GM23338 (cell line): ENCODE measurements at regions not wholly inside any gene's neighbourhood (a gene's known extent, or its start where the extent isn't known, plus 50 kb on each side); places are given as distances from the start of the nearest gene placed in this dataset.
A peak's percentile ranks its signal among the peaks of the same experiment; 100 is the strongest.

Source experiments
- ATAC-seq: fragments of 200-7000 bp; cut with Tn5 transposase; 3 replicates; pipeline ENCODE4 v1.9.1; 2020
- DNase-seq: peaks from one replicate; pipeline ENCODE4 v3.0.0-alpha.2; 2015; ENCODE audit warnings: low spot score
- H2AFZ ChIP-seq: fragments of 200-600 bp; sonication (generic); 2 replicates; pipeline ENCODE4 v1.8.0; 2016; ENCODE audit warnings: antibody characterized with exemption, mild to moderate bottlenecking, moderate library complexity
- H3F3A ChIP-seq: fragments of 200-600 bp; sonication (generic); replicated peaks from 2 replicates; pipeline ENCODE4 v1.8.0; 2017; ENCODE audit warnings: antibody characterized with exemption, mixed run types, low read depth
- H3K27ac ChIP-seq: fragments of 200-600 bp; sonication (generic); 2 replicates; pipeline ENCODE4 v1.6.1; 2016; ENCODE audit warnings: low read depth
- H3K27me3 ChIP-seq: fragments of 200-600 bp; sonication (generic); 2 replicates; pipeline ENCODE4 v1.8.0; 2016; ENCODE audit warnings: mild to moderate bottlenecking, mixed run types, moderate library complexity; ENCODE audit not compliant: insufficient read depth
- H3K36me3 ChIP-seq: fragments of 200-600 bp; sonication (generic); 2 replicates; pipeline ENCODE4 v1.8.0; 2016; ENCODE audit warnings: mild to moderate bottlenecking; ENCODE audit not compliant: insufficient read depth
- H3K4me1 ChIP-seq: fragments of 200-600 bp; sonication (generic); 2 replicates; pipeline ENCODE4 v1.8.0; 2016; ENCODE audit warnings: mild to moderate bottlenecking, moderate library complexity; ENCODE audit not compliant: insufficient read depth
- H3K4me2 ChIP-seq: fragments of 200-600 bp; sonication (generic); 2 replicates; pipeline ENCODE4 v1.7.1; 2017; ENCODE audit warnings: mixed run types
- H3K4me3 ChIP-seq: fragments of 200-600 bp; sonication (generic); 2 replicates; pipeline ENCODE4 v1.6.1; 2016; ENCODE audit warnings: mixed run types
- H3K79me2 ChIP-seq: fragments of 200-600 bp; sonication (generic); replicated peaks from 2 replicates; pipeline ENCODE4 v1.8.0; 2017; ENCODE audit warnings: mild to moderate bottlenecking; ENCODE audit not compliant: insufficient read depth
- H3K9me2 ChIP-seq: fragments of 200-600 bp; sonication (generic); 2 replicates; pipeline ENCODE4 v1.8.0; 2017; ENCODE audit not compliant: insufficient read depth
- H4K20me1 ChIP-seq: fragments of 200-600 bp; sonication (generic); replicated peaks from 2 replicates; pipeline ENCODE4 v1.8.0; 2017; ENCODE audit warnings: mild to moderate bottlenecking; ENCODE audit not compliant: insufficient read depth
- H3K27ac Mint-ChIP-seq: 2 replicates; pipeline ENCODE4 v1.8.0; 2020; ENCODE audit warnings: inconsistent platforms, mild to moderate bottlenecking, moderate library complexity, mixed read lengths
- H3K27me3 Mint-ChIP-seq: 3 replicates; pipeline ENCODE4 v1.8.0; 2022; ENCODE audit warnings: low read depth, mild to moderate bottlenecking, moderate library complexity, mixed read lengths, inconsistent platforms; ENCODE audit not compliant: insufficient read depth, poor library complexity
- H3K36me3 Mint-ChIP-seq: 3 replicates; pipeline ENCODE4 v1.8.0; 2021; ENCODE audit warnings: low read depth, mild to moderate bottlenecking, inconsistent platforms, moderate library complexity, mixed read lengths
- H3K4me1 Mint-ChIP-seq: 3 replicates; pipeline ENCODE4 v1.8.0; 2020; ENCODE audit warnings: mild to moderate bottlenecking, inconsistent platforms, mixed read lengths
- H3K4me3 Mint-ChIP-seq: 3 replicates; pipeline ENCODE4 v1.8.0; 2021; ENCODE audit warnings: moderate library complexity, mild to moderate bottlenecking, inconsistent platforms, mixed read lengths
- H3K9me3 Mint-ChIP-seq: 3 replicates; pipeline ENCODE4 v1.8.0; 2020; ENCODE audit warnings: moderate library complexity, mild to moderate bottlenecking, inconsistent platforms, mixed read lengths
- CREB1 ChIP-seq: fragments of 250-450 bp; sonication (Bioruptor Pico); IDR thresholded peaks from 2 replicates; pipeline ENCODE4 v1.5.0; 2020; ENCODE audit warnings: low read depth, mild to moderate bottlenecking, moderate library complexity
- CTCF ChIP-seq, 2 experiments: fragments of 200-600 bp in 1 of 2; sonication (generic) in 1 of 2; conservative IDR thresholded peaks; 2 replicates each; pipeline versions ENCODE4 v1.5.1 to v1.6.1; 2016 to 2017; ENCODE audit warnings: antibody characterized with exemption in 2 of 2, low read depth in 2 of 2, mild to moderate bottlenecking in 2 of 2, moderate library complexity in 1 of 2
- ETS1 ChIP-seq: IDR thresholded peaks from 2 replicates; pipeline ENCODE4 v1.6.1; 2016; ENCODE audit warnings: antibody characterized with exemption
- EZH2 ChIP-seq: fragments of 200-600 bp; sonication (generic); IDR thresholded peaks from one replicate; pipeline ENCODE4 v1.8.0; 2017; ENCODE audit warnings: antibody characterized with exemption, mild to moderate bottlenecking, low read depth; ENCODE audit not compliant: unreplicated experiment
- EZH2phosphoT487 ChIP-seq: fragments of 200-600 bp; sonication (generic); IDR thresholded peaks from one replicate; pipeline ENCODE4 v1.8.1; 2018; ENCODE audit warnings: antibody characterized with exemption; ENCODE audit not compliant: unreplicated experiment
- JUNB ChIP-seq: IDR thresholded peaks from one replicate; pipeline ENCODE4 v1.6.1; 2016; ENCODE audit warnings: antibody characterized with exemption; ENCODE audit not compliant: unreplicated experiment
- NANOG ChIP-seq: IDR thresholded peaks from 2 replicates; pipeline ENCODE4 v1.6.1; 2016; ENCODE audit warnings: antibody characterized with exemption, borderline replicate concordance
- POLR2AphosphoS5 ChIP-seq: IDR thresholded peaks from 2 replicates; pipeline ENCODE4 v1.6.1; 2016; ENCODE audit warnings: antibody characterized with exemption, low read depth
- REST ChIP-seq: IDR thresholded peaks from one replicate; pipeline ENCODE4 v1.6.1; 2018; ENCODE audit warnings: antibody characterized with exemption; ENCODE audit not compliant: unreplicated experiment
- STAT1 ChIP-seq: IDR thresholded peaks from one replicate; pipeline ENCODE4 v1.6.1; 2016; ENCODE audit warnings: antibody characterized with exemption; ENCODE audit not compliant: unreplicated experiment
- ZNF114 ChIP-seq: fragments of 250-450 bp; sonication (Bioruptor Pico); IDR thresholded peaks from 2 replicates; pipeline ENCODE4 v1.5.0; 2020; ENCODE audit warnings: mild to moderate bottlenecking, moderate library complexity
- ZNF331 ChIP-seq: fragments of 250-450 bp; sonication (Bioruptor Pico); IDR thresholded peaks from 2 replicates; pipeline ENCODE4 v1.5.0; 2020; ENCODE audit warnings: low read depth, mild to moderate bottlenecking, moderate library complexity
- TF ChIP-seq, protein P1 (sequence below): fragments of 250-450 bp; sonication (Bioruptor Pico); IDR thresholded peaks from 2 replicates; pipeline ENCODE4 v1.5.0; 2020; ENCODE audit warnings: mild to moderate bottlenecking, moderate library complexity

- Histone ChIP-seq H3K27me3 (no peaks in the 10 kb centered on the region), H2AFZ (peak overlapping the region; percentile 86; the same call in 1 of the 2 replicates), H3K36me3 (no peaks in the 10 kb centered on the region), H3K4me2 (no peak overlapping the region), H3K79me2 (no peaks in the 10 kb centered on the region), H3K4me3 (no peak overlapping the region), H3F3A (no peaks in the 10 kb centered on the region), H4K20me1 (no peaks in the 10 kb centered on the region), H3K4me1 (peaks cover 4% of the 10 kb centered on the region; the same call in 1 of the 2 replicates), H3K27ac (no peak overlapping the region), H3K9me2 (no peaks in the 10 kb centered on the region)
- no peaks in the 10 kb centered on the region; the same call in 2 of the 3 replicates for H3K36me3 Mint-ChIP-seq
- no peaks in the 10 kb centered on the region for H3K27me3 Mint-ChIP-seq
- no peak overlapping the region for H3K4me3 Mint-ChIP-seq
- H3K27ac Mint-ChIP-seq = no peak overlapping the region
- DNase-seq = no peak
- TF ChIP-seq CTCF (conservative IDR thresholded peaks at IDR 0.05; ENCODE audit: low read depth in 2 of 2) = no peak
- no peak for TF ChIP-seq ZNF331 (CRISPR knock-in tag)
- no peak for TF ChIP-seq EZH2
- TF ChIP-seq, protein P1, sequence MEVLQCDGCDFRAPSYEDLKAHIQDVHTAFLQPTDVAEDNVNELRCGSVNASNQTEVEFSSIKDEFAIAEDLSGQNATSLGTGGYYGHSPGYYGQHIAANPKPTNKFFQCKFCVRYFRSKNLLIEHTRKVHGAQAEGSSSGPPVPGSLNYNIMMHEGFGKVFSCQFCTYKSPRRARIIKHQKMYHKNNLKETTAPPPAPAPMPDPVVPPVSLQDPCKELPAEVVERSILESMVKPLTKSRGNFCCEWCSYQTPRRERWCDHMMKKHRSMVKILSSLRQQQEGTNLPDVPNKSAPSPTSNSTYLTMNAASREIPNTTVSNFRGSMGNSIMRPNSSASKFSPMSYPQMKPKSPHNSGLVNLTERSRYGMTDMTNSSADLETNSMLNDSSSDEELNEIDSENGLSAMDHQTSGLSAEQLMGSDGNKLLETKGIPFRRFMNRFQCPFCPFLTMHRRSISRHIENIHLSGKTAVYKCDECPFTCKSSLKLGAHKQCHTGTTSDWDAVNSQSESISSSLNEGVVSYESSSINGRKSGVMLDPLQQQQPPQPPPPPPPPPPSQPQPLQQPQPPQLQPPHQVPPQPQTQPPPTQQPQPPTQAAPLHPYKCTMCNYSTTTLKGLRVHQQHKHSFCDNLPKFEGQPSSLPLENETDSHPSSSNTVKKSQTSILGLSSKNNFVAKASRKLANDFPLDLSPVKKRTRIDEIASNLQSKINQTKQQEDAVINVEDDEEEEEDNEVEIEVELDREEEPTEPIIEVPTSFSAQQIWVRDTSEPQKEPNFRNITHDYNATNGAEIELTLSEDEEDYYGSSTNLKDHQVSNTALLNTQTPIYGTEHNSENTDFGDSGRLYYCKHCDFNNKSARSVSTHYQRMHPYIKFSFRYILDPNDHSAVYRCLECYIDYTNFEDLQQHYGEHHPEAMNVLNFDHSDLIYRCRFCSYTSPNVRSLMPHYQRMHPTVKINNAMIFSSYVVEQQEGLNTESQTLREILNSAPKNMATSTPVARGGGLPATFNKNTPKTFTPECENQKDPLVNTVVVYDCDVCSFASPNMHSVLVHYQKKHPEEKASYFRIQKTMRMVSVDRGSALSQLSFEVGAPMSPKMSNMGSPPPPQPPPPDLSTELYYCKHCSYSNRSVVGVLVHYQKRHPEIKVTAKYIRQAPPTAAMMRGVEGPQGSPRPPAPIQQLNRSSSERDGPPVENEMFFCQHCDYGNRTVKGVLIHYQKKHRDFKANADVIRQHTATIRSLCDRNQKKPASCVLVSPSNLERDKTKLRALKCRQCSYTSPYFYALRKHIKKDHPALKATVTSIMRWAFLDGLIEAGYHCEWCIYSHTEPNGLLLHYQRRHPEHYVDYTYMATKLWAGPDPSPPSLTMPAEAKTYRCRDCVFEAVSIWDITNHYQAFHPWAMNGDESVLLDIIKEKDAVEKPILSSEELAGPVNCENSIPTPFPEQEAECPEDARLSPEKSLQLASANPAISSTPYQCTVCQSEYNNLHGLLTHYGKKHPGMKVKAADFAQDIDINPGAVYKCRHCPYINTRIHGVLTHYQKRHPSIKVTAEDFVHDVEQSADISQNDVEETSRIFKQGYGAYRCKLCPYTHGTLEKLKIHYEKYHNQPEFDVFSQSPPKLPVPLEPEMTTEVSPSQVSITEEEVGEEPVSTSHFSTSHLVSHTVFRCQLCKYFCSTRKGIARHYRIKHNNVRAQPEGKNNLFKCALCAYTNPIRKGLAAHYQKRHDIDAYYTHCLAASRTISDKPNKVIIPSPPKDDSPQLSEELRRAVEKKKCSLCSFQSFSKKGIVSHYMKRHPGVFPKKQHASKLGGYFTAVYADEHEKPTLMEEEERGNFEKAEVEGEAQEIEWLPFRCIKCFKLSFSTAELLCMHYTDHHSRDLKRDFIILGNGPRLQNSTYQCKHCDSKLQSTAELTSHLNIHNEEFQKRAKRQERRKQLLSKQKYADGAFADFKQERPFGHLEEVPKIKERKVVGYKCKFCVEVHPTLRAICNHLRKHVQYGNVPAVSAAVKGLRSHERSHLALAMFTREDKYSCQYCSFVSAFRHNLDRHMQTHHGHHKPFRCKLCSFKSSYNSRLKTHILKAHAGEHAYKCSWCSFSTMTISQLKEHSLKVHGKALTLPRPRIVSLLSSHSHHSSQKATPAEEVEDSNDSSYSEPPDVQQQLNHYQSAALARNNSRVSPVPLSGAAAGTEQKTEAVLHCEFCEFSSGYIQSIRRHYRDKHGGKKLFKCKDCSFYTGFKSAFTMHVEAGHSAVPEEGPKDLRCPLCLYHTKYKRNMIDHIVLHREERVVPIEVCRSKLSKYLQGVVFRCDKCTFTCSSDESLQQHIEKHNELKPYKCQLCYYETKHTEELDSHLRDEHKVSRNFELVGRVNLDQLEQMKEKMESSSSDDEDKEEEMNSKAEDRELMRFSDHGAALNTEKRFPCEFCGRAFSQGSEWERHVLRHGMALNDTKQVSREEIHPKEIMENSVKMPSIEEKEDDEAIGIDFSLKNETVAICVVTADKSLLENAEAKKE (CRISPR knock-in tag) = no peak
- no peak for TF ChIP-seq ETS1
- no peak for TF ChIP-seq JUNB
- TF ChIP-seq ZNF114 (CRISPR knock-in tag) = no peak
- no peak for TF ChIP-seq REST
- TF ChIP-seq EZH2phosphoT487 = no peak
- no peak for TF ChIP-seq NANOG
- TF ChIP-seq STAT1 = no peak
- TF ChIP-seq POLR2AphosphoS5 = no peak
- no peak for TF ChIP-seq CREB1 (CRISPR knock-in tag)
- H3K4me1 Mint-ChIP-seq = no peaks in the 10 kb centered on the region
- ATAC-seq = no peak
- peaks cover 11% of the 10 kb centered on the region; the same call in 2 of the 3 replicates for H3K9me3 Mint-ChIP-seq
Observed at GRCh38 chr4:143109376-143109775, 75.3 kb upstream of the USP38 start.
